HG02973 (cell line): ENCODE measurements at regions not wholly inside any gene's neighbourhood (a gene's known extent, or its start where the extent isn't known, plus 50 kb on each side); places are given as distances from the start of the nearest gene placed in this dataset.

ENCODE experiments used
- ATAC-seq: cut with Tn5 transposase; IDR thresholded peaks from one replicate; pipeline ENCODE4 v1.9.1; 2021; ENCODE audit warnings: moderate library complexity; ENCODE audit not compliant: unreplicated experiment

GRCh38 chr3:106578911-106579310, 710.1 kb upstream of the CBLB start:
- no peak for ATAC-seq

- ATAC-seq: no peak
These were observed 713.3 kb upstream of the CBLB start for GRCh38 chr3:106582151-106582550.

DNA sequence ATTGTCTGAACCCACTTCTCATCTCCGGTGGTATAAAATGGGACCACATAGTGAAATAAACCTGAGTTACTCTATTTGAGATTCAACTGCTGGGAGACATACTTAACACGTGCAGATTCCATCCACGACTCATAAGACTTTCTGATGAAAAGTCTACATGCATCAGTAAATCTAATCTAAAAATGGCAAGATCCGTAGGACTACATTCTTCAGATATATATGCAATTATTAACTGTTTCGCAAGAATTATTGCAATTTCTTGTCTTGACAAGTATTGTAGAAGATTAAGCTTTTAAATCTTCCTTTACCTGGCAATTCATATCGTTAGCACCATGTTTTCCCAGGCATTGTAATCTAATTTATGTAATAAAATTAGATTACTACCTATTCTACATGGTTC, 718.7 kb upstream of the CBLB start:
- ATAC-seq: no peak

GRCh38 chr3:106588739-106589138, 719.9 kb upstream of the CBLB start:
- no peak for ATAC-seq

- ATAC-seq: no peak
These were observed 720.6 kb upstream of the CBLB start for GRCh38 chr3:106589311-106589942.

GRCh38 chr3:106590216-106590615, 721.4 kb upstream of the CBLB start:
- no peak for ATAC-seq

DNA sequence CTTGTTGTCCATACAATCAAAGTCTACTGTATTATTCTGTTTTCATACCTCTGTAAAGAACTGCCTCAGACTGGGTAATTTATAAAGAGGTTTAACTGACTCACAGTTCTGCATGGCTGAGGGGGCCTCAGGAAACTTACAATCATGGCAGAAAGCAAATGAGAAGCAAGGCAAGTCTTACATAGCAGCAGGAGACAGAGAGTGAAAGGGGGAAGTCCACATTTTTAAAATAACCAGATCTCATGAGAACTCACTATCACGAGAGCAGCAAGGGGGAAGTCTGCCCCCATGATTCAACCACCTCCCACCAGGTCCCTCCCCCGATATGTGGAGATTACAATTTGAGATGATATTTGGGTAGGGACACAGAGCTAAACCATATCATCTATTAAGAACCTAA, 724.6 kb upstream of the CBLB start:
- ATAC-seq: no peak

- peak; percentile 70 for ATAC-seq
These were observed 741.0 kb upstream of the CBLB start for GRCh38 chr3:106609666-106610301.

DNA sequence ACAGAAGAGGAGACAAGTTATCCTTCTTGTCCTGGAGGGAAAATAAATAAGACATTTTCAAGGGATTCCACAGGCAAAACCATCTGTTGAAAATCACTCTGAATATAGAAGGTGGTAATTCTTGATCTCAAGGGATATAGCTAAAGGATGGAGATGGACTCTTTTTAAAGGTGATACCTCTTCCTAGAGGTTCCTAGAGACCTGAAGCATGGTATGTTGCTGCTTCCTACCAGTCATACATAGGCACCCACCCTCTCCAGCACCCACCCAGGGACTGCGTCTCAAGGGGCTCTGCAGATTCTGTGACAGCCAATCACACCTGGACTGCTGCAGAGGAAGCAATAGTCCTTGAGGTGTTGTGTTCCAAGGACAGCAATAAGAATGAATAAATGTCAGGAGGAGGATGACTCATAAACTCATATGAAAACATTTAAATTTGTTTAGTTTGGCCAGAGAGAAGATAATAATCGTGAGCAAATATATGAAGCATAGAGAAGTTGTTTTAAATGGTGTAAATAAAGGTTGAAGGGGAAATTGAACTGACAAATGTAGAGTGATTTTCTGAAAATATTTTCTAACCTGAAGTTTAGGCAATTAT, 741.6 kb upstream of the CBLB start:
- no peak for ATAC-seq

GRCh38 chr3:106611116-106611515, 742.3 kb upstream of the CBLB start:
- ATAC-seq: no peak

DNA sequence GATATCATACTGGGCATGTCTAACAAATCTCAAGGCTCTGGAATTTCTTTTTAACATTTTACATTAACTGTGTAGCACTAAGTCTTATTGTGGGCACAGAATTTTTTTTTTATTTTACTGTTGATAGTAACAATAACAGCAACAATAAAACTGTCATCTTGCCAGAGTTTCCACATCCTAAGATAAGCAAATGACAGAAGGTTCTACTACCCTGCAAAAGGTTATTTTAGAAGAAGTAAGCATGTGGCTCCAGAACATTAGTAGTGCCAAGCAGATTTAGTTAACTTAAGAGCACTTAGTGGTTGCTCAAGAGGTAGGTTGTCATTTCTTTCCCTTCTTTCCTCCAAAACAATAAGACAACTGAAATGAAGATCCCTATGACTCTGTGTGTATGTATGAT, 743.0 kb upstream of the CBLB start:
- ATAC-seq: no peak

DNA sequence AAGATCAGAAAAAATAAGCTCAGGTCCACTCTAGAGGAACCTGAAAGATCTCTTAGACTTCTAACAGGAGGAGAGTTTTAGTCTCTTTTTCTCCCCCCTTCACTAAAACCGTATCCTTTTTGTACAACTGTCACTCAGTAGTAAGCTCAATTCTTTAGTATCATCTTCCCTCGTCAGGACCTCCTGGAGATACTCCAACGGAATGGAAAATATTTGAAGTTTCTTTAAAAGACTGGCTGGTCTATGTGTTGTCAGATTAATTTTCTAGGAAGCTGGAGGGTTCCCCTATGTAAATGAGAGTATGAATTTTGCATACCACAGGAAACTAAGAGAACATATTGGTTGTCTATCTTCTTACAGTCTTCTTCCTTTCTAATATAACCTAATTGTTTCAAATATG, 747.7 kb upstream of the CBLB start:
- no peak for ATAC-seq

DNA sequence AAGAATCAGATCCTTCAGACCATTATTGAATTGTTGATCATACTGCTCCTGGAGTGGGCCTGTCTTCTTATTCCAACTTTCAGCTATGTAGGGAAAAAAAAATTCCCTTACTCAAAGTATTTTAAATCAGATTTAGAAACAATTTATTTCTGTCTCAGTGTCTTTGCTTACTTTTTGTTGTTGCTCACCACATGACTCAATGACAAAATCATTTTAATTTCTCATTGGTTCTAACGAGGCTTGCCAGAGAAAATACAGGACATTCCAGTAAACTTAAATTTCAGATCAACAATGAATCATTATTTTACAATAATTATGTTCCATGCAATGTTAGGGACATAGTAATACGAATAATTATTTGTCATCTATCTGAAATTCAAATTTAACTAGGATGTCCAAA, 748.5 kb upstream of the CBLB start:
- no peak for ATAC-seq

DNA sequence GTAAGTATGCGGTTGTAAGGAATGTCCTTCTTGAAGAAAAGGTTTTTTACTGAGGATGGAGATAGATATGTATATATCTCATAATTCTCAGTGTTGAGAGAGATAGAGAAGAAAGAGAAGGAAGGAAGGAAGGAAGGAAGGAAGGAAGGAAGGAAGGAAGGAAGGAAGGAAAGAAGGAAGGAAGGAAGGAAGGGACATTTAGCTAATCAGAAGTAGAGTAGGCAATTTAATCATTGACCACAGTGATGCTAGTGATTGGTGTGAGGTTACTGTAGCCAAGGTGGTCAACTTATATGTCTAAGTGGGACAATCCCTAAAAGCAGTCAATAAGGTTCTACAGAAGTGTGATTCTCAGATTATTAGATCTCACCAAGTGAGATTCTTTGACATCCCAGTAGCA, 751.8 kb upstream of the CBLB start:
- ATAC-seq: no peak

GRCh38 chr3:106624154-106624553, 753.1 kb upstream of the CCDC54 start:
- ATAC-seq: no peak

GRCh38 chr3:106628407-106628806, 748.8 kb upstream of the CCDC54 start:
- ATAC-seq: no peak

DNA sequence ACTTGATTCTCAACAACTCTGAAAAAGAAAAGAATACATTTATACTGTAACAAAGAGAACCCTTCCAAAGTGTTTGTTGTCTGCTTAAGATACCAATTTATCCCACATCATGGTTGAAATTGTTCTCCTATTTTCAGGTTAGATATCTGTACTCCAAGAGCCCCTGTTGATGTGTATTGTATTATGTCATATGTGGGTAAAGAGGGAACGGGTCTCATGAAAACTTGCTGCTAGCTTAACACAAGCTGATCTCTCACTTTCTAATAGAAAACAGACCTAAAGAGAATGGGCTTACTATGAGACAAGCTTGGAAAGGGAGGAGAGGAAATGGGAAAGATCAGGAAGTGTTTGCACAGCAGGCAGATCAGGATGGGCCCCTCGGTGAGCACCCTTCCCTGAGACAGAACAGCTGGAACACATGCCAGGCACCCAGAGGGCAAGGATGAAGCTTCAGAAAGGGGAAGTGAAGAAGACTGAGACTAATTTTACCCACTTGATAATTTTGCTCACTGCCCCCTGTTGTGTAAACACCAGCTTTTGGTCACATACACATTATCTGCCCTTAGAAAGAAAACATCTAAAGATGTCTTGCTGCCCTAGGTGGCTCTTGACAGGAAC, 747.9 kb upstream of the CCDC54 start:
- ATAC-seq: peak; percentile 65

DNA sequence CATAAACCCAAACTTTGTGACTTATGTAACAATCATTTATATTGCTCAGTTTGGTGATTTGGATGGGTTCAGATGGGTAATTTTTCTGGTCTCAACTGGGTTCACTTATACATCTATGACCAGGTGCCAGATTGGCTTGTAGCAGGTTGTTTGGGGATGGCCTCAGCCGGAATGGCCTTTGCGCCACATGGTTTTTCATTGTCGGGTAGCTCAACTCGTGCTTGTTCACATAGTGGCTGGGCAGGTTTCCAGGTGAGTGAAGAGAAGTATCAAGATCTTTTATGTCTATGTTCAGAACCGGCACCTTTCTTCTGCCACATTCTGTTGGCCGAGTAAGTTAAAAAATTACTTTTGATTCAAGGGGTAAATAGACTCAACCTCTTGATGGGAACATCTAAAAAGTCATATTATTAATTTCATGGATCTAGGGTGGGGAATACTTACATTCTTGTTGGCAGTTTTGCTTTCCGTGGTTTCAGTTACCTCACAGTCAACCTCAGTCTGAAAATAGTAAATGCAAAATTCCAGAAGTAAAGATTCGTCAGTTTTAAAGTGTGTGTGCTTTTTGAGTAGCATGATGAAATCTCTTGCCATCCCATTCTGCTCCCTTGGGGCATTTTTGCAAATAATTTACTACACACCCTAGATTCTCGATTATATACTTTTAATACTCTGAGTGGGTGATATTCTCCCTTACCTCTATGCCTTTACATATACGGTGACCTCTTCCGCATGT, 745.7 kb upstream of the CCDC54 start:
- no peak for ATAC-seq

- ATAC-seq: no peak
These were observed 742.0 kb upstream of the CCDC54 start for GRCh38 chr3:106635271-106635670.

DNA sequence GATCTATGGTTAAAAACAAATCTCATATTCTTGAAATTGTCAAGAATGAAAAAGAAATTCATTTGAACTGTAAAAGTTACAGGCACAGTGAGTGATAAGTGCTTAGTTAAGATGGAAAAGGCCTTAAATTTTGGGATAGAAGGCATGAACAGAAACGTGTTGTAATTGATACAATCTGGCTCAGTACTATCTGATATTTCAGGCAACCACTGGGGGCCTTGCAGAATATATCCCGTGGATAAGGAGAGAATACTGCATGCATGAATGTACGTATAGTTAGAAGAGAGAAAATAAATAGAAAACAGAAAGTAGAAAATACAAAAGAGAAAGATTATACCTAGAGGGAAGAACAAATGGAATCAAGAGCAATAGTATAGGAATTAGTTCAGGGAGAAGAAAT, 741.4 kb upstream of the CCDC54 start:
- no peak for ATAC-seq

GRCh38 chr3:106640353-106640752, 736.9 kb upstream of the CCDC54 start:
- ATAC-seq: no peak

DNA sequence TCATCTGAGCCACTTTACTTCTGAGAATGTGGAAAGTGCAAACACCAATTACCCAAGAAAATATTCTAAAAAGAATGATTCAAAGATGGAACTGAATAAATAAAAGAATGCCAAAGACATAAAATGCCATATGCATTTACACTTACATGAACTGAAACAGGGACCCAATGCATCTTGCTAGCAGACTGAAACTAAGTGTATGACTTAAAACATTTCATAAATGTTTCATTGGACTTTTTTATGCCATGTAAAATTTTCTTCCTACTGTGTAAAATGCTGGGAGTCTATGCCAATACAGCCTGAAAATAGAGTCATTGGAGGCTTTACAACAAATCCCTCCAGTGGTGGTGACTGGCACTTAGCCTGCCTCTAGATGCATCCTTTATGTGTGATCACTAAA, 735.1 kb upstream of the CCDC54 start:
- ATAC-seq: no peak
